ENCODE measurements at regions not wholly inside any gene's neighbourhood (a gene's known extent, or its start where the extent isn't known, plus 50 kb on each side); places are given as distances from the start of the nearest gene placed in this dataset.
"Not testable (repeated sequence)": the region's sequence is repeated elsewhere in the genome, so short reads cannot be mapped to it uniquely, and the experiment has no call there.

GRCh38 chr2:78750219-78750618, 275.3 kb upstream of the REG3G start:
- TF ChIP-seq CTCF (conservative IDR thresholded peaks at IDR 0.05; ENCODE audit: low read depth, low read length) = no peak
- DNase-seq (ENCODE audit: low read depth) = no peak

GRCh38 chr2:78754930-78755329, 270.6 kb upstream of the REG3G start:
- no peak overlapping the region for H3K4me3 ChIP-seq (ENCODE audit: low read depth, low read length)
- TF ChIP-seq CTCF (conservative IDR thresholded peaks at IDR 0.05; ENCODE audit: low read depth, low read length) = no peak
- DNase-seq (ENCODE audit: low read depth) = no peak

More at GRCh38 chr2:78750219-78750618, 275.3 kb upstream of the REG3G start:
- no peak overlapping the region for H3K4me3 ChIP-seq (ENCODE audit: low read depth, low read length)

GRCh38 chr2:78757191-78757590, 268.3 kb upstream of the REG3G start:
- no peak for TF ChIP-seq CTCF (conservative IDR thresholded peaks at IDR 0.05; ENCODE audit: low read depth, low read length)
- no peak for DNase-seq (ENCODE audit: low read depth)
- no peak overlapping the region for H3K4me3 ChIP-seq (ENCODE audit: low read depth, low read length)

GRCh38 chr2:78757640-78758039, 267.9 kb upstream of the REG3G start:
- no peak overlapping the region for H3K4me3 ChIP-seq (ENCODE audit: low read depth, low read length)
- no peak for DNase-seq (ENCODE audit: low read depth)
- no peak for TF ChIP-seq CTCF (conservative IDR thresholded peaks at IDR 0.05; ENCODE audit: low read depth, low read length)

GRCh38 chr2:78758765-78759164, 266.7 kb upstream of the REG3G start:
- H3K4me3 ChIP-seq (ENCODE audit: low read depth, low read length); DNase-seq (ENCODE audit: low read depth): not testable (repeated sequence)

- no peak for DNase-seq (ENCODE audit: low read depth)
- no peak for TF ChIP-seq CTCF (conservative IDR thresholded peaks at IDR 0.05; ENCODE audit: low read depth, low read length)
- H3K4me3 ChIP-seq (ENCODE audit: low read depth, low read length) = no peak overlapping the region
Observed at GRCh38 chr2:78766459-78766858, 259.0 kb upstream of the REG3G start.

GRCh38 chr2:78768016-78768415, 257.5 kb upstream of the REG3G start:
- H3K4me3 ChIP-seq (ENCODE audit: low read depth, low read length) = no peak overlapping the region
- no peak for TF ChIP-seq CTCF (conservative IDR thresholded peaks at IDR 0.05; ENCODE audit: low read depth, low read length)
- no peak for DNase-seq (ENCODE audit: low read depth)

GRCh38 chr2:78775291-78775690, 250.2 kb upstream of the REG3G start:
- H3K4me3 ChIP-seq (ENCODE audit: low read depth, low read length) = no peak overlapping the region
- no peak for TF ChIP-seq CTCF (conservative IDR thresholded peaks at IDR 0.05; ENCODE audit: low read depth, low read length)
- DNase-seq (ENCODE audit: low read depth) = no peak
